ENCODE measurements at regions not wholly inside any gene's neighbourhood (a gene's known extent, or its start where the extent isn't known, plus 50 kb on each side); places are given as distances from the start of the nearest gene placed in this dataset.

GRCh38 chr15:87239582-87240230 is 1016.8 kb downstream of the NTRK3 start:
- no peak for TF ChIP-seq SRF (IDR thresholded peaks at IDR 0.05; ENCODE audit: low read depth, low read length)
- TF ChIP-seq CHD2 (IDR thresholded peaks at IDR 0.05; ENCODE audit: low read length): no peak
- no peak for TF ChIP-seq MAX (IDR thresholded peaks at IDR 0.05)
- TF ChIP-seq RFX5 (IDR thresholded peaks at IDR 0.05; ENCODE audit: borderline replicate concordance, low read depth, low read length): no peak
- no peak for TF ChIP-seq EZH2 (IDR thresholded peaks at IDR 0.05; ENCODE audit: low read depth, low read length, severe bottlenecking)
- no peak for TF ChIP-seq CTCF (IDR thresholded peaks at IDR 0.05; ENCODE audit: control extremely low read depth in 1 of 3, insufficient read depth in 1 of 3, low read depth in 1 of 3, low read length in 3 of 3)
- TF ChIP-seq POLR2A (IDR thresholded peaks at IDR 0.05; ENCODE audit: control extremely low read depth in 1 of 2, low read depth in 2 of 2, low read length in 2 of 2): no peak
- no peak for TF ChIP-seq MAFK (IDR thresholded peaks at IDR 0.05; ENCODE audit: low read depth, low read length)
